ENCODE measurements at regions not wholly inside any gene's neighbourhood (a gene's known extent, or its start where the extent isn't known, plus 50 kb on each side); places are given as distances from the start of the nearest gene placed in this dataset.
A peak's percentile ranks its signal among the peaks of the same experiment; 100 is the strongest.

DNA sequence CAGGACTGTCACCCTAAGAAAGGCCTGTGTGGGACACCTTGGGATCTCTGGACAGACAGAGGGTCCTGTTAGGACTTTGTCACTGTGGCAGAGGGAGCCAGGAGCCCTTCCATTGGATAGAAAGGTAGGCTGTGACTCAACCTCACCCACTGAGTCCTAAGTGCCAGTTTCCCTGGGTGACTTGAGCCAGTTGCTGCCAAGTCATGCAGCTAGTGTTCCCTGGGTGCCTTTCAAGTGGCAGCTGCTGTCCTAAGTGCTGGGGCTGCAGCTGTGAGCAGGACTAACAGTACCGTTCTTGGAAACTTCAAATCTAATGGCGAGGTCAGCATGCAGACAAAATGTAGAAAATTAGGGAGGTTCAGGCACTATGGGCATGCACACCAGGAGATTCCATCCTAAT lies 393.7 kb downstream of the TMEM135 start:
- ATAC-seq (ENCODE audit: insufficient number of reproducible peaks, low FRiP score, low read depth) (no peak), DNase-seq (ENCODE audit: low spot score) (no peak)
- Histone ChIP-seq H3K27ac (peak overlapping the region in 1 of 2 donors; percentile 5), H3K36me3 (no peaks in the 10 kb centered on the region), H3K9me3 (no peaks in the 10 kb centered on the region), H3K27me3 (replicated peaks; ENCODE audit: insufficient read depth) (no peaks in the 10 kb centered on the region), H3K4me3 (no peak overlapping the region), H3K4me1 (ENCODE audit: control insufficient read depth in 1 of 2, low read depth in 2 of 2) (peaks cover 0 to 10% of the 10 kb centered on the region in 2 donors)
- TF ChIP-seq, protein P1, sequence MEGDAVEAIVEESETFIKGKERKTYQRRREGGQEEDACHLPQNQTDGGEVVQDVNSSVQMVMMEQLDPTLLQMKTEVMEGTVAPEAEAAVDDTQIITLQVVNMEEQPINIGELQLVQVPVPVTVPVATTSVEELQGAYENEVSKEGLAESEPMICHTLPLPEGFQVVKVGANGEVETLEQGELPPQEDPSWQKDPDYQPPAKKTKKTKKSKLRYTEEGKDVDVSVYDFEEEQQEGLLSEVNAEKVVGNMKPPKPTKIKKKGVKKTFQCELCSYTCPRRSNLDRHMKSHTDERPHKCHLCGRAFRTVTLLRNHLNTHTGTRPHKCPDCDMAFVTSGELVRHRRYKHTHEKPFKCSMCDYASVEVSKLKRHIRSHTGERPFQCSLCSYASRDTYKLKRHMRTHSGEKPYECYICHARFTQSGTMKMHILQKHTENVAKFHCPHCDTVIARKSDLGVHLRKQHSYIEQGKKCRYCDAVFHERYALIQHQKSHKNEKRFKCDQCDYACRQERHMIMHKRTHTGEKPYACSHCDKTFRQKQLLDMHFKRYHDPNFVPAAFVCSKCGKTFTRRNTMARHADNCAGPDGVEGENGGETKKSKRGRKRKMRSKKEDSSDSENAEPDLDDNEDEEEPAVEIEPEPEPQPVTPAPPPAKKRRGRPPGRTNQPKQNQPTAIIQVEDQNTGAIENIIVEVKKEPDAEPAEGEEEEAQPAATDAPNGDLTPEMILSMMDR (IDR thresholded peaks at IDR 0.05), result no peak

DNA sequence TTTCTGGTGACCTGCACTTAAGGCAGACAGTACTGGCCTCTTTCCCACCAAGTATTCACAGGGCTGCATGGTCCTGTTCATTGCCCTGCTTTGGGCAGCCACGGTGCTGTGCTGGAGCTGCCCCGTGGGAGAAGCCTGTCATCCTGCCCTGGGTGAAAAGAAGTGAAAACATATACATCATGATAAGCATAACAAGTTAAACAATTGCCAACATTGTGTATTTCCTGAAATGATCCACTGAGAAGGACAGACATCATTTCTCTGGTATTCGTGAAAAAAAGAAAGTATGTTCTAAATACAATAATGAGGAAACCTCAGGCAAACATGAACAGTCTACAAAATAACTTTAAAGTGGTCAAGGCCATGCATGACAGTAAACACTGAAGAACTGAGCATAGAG lies 393.1 kb downstream of the TMEM135 start:
- DNase-seq (ENCODE audit: low spot score) (no peak), ATAC-seq (ENCODE audit: insufficient number of reproducible peaks, low FRiP score, low read depth) (no peak)
- TF ChIP-seq, protein P1 (IDR thresholded peaks at IDR 0.05), result no peak

DNA sequence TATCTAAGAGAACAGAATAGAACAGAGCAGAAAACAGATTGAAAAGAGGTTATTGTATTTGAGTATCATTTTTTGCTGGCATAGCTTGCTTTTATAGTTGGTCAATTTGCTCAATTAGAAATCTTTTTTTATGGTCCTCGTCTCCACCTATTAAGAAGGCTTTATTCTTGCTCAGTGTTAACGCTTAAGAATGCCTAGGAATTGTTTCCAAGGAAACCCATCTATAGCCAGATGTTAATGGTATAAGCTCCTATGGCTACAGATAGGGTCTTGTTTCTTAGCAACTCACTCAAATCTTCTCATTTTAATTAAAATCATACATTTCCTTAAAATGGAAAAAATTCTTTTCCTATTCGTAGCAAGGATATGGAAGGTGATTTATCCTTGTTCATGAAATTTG lies 392.3 kb downstream of the TMEM135 start:
- H3K27me3 ChIP-seq (replicated peaks; ENCODE audit: insufficient read depth), result no peaks in the 10 kb centered on the region
- H3K36me3 ChIP-seq, result no peaks in the 10 kb centered on the region
- ATAC-seq (ENCODE audit: insufficient number of reproducible peaks, low FRiP score, low read depth) (no peak), DNase-seq (ENCODE audit: low spot score) (no peak)
- no peaks in the 10 kb centered on the region for H3K9me3 ChIP-seq
- H3K4me1 ChIP-seq (ENCODE audit: control insufficient read depth in 1 of 2, low read depth in 2 of 2), result peaks cover 0 to 10% of the 10 kb centered on the region in 2 donors
- TF ChIP-seq, protein P1 (IDR thresholded peaks at IDR 0.05), result no peak
- no peak overlapping the region for H3K27ac ChIP-seq
- H3K4me3 ChIP-seq, result no peak overlapping the region

More for the DNA sequence above, 393.1 kb downstream of the TMEM135 start:
- Histone ChIP-seq H3K9me3 (no peaks in the 10 kb centered on the region), H3K36me3 (no peaks in the 10 kb centered on the region), H3K27ac (no peak overlapping the region), H3K4me3 (no peak overlapping the region), H3K27me3 (replicated peaks; ENCODE audit: insufficient read depth) (no peaks in the 10 kb centered on the region), H3K4me1 (ENCODE audit: control insufficient read depth in 1 of 2, low read depth in 2 of 2) (peaks cover 0 to 10% of the 10 kb centered on the region in 2 donors)

DNA sequence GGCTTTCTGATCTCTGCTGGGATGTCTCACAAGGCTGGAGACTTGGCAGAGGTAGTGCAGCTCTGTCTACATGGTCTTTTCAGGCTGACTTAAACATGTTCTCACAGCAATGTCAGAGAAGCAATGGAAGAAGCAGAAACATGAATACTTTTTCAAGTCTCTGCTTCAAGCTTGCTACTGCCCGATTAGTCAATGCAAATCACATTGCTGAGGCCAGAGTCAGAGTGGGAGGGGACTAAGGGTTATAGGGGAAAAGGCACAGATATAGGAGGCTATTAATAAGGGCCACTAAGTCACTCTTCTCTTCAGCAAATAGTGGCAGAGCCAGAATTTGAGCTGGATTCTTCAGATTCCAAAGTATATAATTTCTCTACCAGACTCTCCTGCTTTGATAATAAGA lies 390.5 kb downstream of the TMEM135 start:
- Histone ChIP-seq H3K9me3 (no peaks in the 10 kb centered on the region), H3K36me3 (no peaks in the 10 kb centered on the region), H3K4me3 (no peak overlapping the region), H3K27ac (no peak overlapping the region), H3K4me1 (ENCODE audit: control insufficient read depth in 1 of 2, low read depth in 2 of 2) (peaks cover 0 to 10% of the 10 kb centered on the region in 2 donors), H3K27me3 (replicated peaks; ENCODE audit: insufficient read depth) (no peaks in the 10 kb centered on the region)
- TF ChIP-seq, protein P1 (IDR thresholded peaks at IDR 0.05), result no peak
- ATAC-seq (ENCODE audit: insufficient number of reproducible peaks, low FRiP score, low read depth) (no peak), DNase-seq (ENCODE audit: low spot score) (no peak)

DNA sequence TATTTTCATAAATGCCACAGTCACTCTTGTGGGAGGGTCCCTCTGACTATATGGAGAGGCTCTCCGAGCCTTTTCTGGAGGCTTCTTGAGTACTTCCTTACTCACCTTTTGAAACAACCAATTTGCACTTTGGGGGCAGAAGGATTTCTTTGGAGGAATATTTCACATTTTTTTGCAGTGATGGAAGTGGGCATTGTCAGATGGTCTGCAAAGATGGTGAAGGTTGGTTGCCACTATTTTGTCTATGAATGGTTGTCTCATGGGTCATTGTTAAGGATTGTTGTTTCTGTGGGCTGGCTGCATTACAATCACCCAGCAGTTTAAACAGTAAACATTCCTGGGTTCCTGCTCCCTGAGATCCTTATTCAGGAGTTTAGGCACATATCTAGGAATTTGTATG lies 388.2 kb downstream of the TMEM135 start:
- H3K27ac ChIP-seq, result no peak overlapping the region
- ATAC-seq (ENCODE audit: insufficient number of reproducible peaks, low FRiP score, low read depth) (no peak), DNase-seq (ENCODE audit: low spot score) (no peak)
- H3K27me3 ChIP-seq (replicated peaks; ENCODE audit: insufficient read depth), result no peaks in the 10 kb centered on the region
- H3K4me3 ChIP-seq, result no peak overlapping the region
- no peaks in the 10 kb centered on the region for H3K36me3 ChIP-seq
- TF ChIP-seq, protein P1 (IDR thresholded peaks at IDR 0.05), result no peak
- peaks cover 0 to 3% of the 10 kb centered on the region in 2 donors for H3K4me1 ChIP-seq (ENCODE audit: control insufficient read depth in 1 of 2, low read depth in 2 of 2)
- H3K9me3 ChIP-seq, result no peaks in the 10 kb centered on the region
